HL-60 (cell line): ENCODE measurements at regions not wholly inside any gene's neighbourhood (a gene's known extent, or its start where the extent isn't known, plus 50 kb on each side); places are given as distances from the start of the nearest gene placed in this dataset.

Experiments used
- DNase-seq, 2 experiments: peaks; one replicate each; pipeline ENCODE4 v3.0.0-alpha.2; 2010 to 2020; ENCODE audit warnings: low read depth in 1 of 2, low spot score in 1 of 2
- H3K27ac ChIP-seq: fragments of 250-450 bp; sonication (Bioruptor Pico); replicated peaks from 2 replicates; pipeline ENCODE4 v1.5.1; 2020; ENCODE audit warnings: mild to moderate bottlenecking, moderate library complexity
- H3K27me3 ChIP-seq: fragments of 250-450 bp; sonication (Bioruptor Pico); 2 replicates; pipeline ENCODE4 v1.5.1; 2021; ENCODE audit warnings: mild to moderate bottlenecking, moderate library complexity; ENCODE audit not compliant: insufficient read depth, poor library complexity, severe bottlenecking
- H3K4me3 ChIP-seq: replicated peaks from 2 replicates; pipeline ENCODE4 v1.5.1; 2011; ENCODE audit warnings: mild to moderate bottlenecking, control low read depth, low read length; ENCODE audit not compliant: insufficient read depth
- CTCF ChIP-seq: IDR thresholded peaks from one replicate; pipeline ENCODE4 v1.5.1; 2011; ENCODE audit warnings: low read length, control low read depth, inconsistent platforms; ENCODE audit not compliant: insufficient read depth
- GABPA ChIP-seq: IDR thresholded peaks from 2 replicates; pipeline ENCODE4 v1.6.1; 2012; ENCODE audit warnings: low read depth
- POLR2AphosphoS5 ChIP-seq: IDR thresholded peaks from 2 replicates; pipeline ENCODE4 v1.6.1; 2012; ENCODE audit warnings: low read depth
- REST ChIP-seq: IDR thresholded peaks from 2 replicates; pipeline ENCODE4 v1.6.1; 2012; ENCODE audit warnings: low read depth; ENCODE audit not compliant: insufficient replicate concordance
- SPI1 ChIP-seq: IDR thresholded peaks from 2 replicates; pipeline ENCODE4 v1.6.1; 2012; ENCODE audit warnings: low read depth, mild to moderate bottlenecking, borderline replicate concordance

DNA sequence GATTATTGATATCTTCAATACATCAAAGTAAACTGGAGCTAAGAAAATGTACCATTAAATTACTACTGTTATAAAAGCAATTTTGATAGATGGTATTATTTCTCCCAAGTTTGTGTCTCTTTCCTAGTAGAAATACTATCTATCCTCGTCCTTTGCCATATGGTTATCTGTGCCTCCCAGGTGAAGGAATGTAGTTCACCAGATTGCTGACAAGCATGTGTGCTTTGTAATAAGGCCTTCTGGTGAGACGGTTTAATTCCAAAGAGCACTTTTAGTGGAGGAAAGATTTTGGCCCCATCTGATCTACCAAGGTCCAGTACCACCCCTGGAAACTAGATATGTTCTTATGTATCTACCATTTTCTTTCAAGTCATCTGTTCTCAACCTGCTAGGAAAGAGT lies 243.6 kb downstream of the DLEU7 start:
- H3K4me3 ChIP-seq, result no peak overlapping the region
- TF ChIP-seq REST (no peak), SPI1 (no peak), POLR2AphosphoS5 (no peak), GABPA (no peak), CTCF (no peak)
- DNase-seq, result no peak
- H3K27me3 ChIP-seq, result no peaks in the 10 kb centered on the region
- H3K27ac ChIP-seq, result no peak overlapping the region

DNA sequence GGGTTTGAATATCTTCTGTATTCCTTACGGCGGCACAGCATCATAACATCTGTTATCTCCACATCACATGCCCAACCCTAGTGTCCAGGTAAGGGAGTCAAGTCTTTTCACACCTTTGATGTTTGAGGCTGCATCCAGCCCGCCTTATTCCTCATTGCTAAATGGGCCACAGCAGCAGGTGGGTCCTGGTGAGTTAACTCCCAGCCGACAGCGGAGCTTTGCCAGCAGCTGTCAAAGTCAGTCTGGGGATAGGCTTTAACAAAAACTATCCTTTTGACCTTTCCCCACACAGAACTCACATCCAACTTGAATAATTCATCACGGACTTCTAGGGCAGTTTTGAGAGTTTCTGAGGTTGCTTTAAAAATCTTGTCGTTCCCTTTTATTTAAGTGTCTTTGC lies 235.1 kb downstream of the DLEU7 start:
- no peak for DNase-seq
- Histone ChIP-seq H3K4me3 (no peak overlapping the region), H3K27me3 (no peaks in the 10 kb centered on the region), H3K27ac (no peak overlapping the region)
- no peak for TF ChIP-seq POLR2AphosphoS5
- TF ChIP-seq REST, result no peak
- TF ChIP-seq GABPA, result no peak
- TF ChIP-seq SPI1, result no peak
- TF ChIP-seq CTCF, result no peak

GRCh38 chr13:50609011-50609410 lies 234.5 kb downstream of the DLEU7 start:
- H3K27me3 ChIP-seq, result no peaks in the 10 kb centered on the region
- TF ChIP-seq CTCF, result no peak
- DNase-seq, result no peak
- H3K4me3 ChIP-seq, result no peak overlapping the region
- H3K27ac ChIP-seq, result no peak overlapping the region

GRCh38 chr13:50610238-50610637 lies 233.3 kb downstream of the DLEU7 start:
- Histone ChIP-seq H3K4me3 (no peak overlapping the region), H3K27ac (no peak overlapping the region), H3K27me3 (no peaks in the 10 kb centered on the region)
- DNase-seq, result no peak
- no peak for TF ChIP-seq SPI1
- no peak for TF ChIP-seq POLR2AphosphoS5
- TF ChIP-seq CTCF, result no peak
- no peak for TF ChIP-seq GABPA
- no peak for TF ChIP-seq REST
